Dermis microvascular lymphatic vessel endothelial cell (primary cell): ENCODE measurements at regions not wholly inside any gene's neighbourhood (a gene's known extent, or its start where the extent isn't known, plus 50 kb on each side); places are given as distances from the start of the nearest gene placed in this dataset.
"Not testable (repeated sequence)": the region's sequence is repeated elsewhere in the genome, so short reads cannot be mapped to it uniquely, and the experiment has no call there.

Experiments
- DNase-seq, 2 donors: peaks; one replicate each; pipeline versions ENCODE4 v3.0.0 to v3.0.0-alpha.2; 2010; ENCODE audit warnings: low read depth in 2 of 2

GRCh38 chr13:104522235-104523072 lies 1456.2 kb upstream of the SLC10A2 start:
- no peak for DNase-seq

DNA sequence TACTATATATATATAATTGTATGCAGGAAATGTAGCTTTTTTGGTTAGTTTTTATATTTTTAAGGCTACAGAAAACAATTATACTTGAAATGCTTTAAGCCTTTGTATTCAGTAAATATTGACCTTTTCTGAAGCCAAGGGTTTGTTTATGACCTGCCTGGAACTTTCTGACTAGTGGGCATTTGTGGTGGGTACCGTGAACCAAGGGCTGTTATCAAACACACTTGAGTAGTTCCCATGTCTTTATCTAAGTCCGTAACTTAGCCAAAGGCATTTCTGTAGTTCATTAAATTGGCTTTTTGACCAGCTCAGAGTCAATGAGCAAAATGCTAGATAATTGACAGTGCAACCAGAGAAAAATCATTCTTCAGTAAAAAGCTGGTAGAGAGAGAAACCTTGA lies 1444.2 kb upstream of the SLC10A2 start:
- DNase-seq, result no peak

GRCh38 chr13:104493502-104493901 lies 1427.3 kb upstream of the SLC10A2 start:
- not testable (repeated sequence) for DNase-seq

DNA sequence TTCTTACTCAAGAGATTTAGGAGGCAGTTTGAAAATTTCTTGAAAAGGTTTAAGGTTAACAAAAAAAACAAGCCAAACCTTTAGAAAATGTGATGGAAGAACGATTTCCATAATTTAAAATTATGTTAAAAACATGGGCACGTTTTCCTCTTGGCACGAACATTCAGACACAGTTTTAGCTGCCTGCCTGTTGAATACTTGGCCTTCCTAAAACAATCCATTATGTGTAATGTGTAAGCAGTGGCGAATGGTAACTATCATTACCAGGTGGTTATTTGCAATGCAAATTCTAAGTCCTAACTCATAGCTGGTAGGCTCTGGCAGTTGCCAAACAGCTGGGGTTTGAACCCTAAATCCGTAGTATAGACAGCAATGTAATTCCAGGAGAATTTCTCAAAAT lies 1425.7 kb upstream of the SLC10A2 start:
- DNase-seq, result no peak

- no peak for DNase-seq
Observed at GRCh38 chr13:104487006-104487405, 1420.8 kb upstream of the SLC10A2 start.

DNA sequence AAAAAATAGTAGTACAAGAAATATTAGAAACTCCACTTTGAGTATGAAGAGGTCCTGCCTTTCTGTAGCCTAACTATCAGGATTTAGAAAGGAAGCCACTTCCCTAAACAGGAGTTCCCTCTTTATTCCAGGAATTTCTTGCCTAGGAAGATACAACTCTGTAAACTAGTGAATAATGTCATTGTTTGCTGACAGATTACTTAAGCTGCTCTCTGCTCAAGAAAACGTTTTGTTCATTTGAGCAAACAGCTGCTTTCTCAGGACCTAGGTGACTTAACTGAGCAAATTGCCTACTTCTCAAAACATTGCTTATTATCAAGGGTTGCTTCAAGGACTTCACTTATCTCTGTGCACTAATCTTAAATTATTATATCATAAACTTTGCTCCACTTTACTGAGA lies 1419.4 kb upstream of the SLC10A2 start:
- DNase-seq, result no peak

DNA sequence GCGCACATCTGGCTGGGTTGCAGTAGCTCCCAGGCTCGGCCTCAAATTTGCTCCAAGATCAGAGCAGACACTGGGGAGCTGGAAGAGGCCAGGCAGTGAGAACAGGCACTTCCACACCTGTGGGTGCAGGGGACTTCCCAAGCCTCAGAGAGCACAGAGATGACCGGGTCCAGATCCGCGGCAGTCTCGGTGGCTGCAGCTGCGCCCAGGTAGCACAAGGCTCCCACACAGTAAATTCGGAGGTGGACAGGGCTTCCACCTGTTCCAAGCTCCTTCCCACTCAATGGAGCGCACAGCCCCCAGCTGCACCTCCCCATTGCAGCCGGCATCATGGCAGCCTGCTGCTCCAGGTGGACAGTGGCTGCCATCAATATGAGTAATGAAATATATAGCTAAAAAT lies 1417.4 kb upstream of the SLC10A2 start:
- no peak for DNase-seq

- DNase-seq, result no peak
Observed at GRCh38 chr13:104477261-104477660, 1411.0 kb upstream of the SLC10A2 start.

- DNase-seq, result no peak
Observed at GRCh38 chr13:104473936-104474335, 1407.7 kb upstream of the SLC10A2 start.

DNA sequence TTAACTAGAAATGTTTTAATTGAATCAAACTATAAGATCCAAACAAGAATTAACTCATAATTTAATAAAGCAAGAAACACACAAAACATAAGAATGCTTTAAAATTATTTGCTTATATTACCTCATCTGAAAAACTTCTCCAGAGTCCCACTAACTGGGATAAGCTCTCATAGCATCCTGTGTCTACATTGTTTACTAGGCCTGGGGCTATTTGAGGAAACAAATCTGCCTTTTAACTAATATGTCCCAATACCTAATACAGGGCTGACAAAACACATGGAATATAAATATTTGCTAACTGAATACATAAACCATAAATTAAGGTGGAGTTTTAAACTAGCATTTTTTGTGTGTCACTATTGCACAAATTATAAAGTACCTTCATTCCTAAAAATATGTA lies 1399.8 kb upstream of the SLC10A2 start:
- DNase-seq, result no peak

- no peak for DNase-seq
Observed at GRCh38 chr13:104461049-104461448, 1394.8 kb upstream of the SLC10A2 start.

- DNase-seq, result no peak
Observed at GRCh38 chr13:104460554-104460953, 1394.3 kb upstream of the SLC10A2 start.

- DNase-seq, result no peak
Observed at GRCh38 chr13:104450006-104450405, 1383.8 kb upstream of the SLC10A2 start.

GRCh38 chr13:104447348-104447747 lies 1381.1 kb upstream of the SLC10A2 start:
- DNase-seq, result no peak

GRCh38 chr13:104442536-104442935 lies 1376.3 kb upstream of the SLC10A2 start:
- DNase-seq, result no peak

DNA sequence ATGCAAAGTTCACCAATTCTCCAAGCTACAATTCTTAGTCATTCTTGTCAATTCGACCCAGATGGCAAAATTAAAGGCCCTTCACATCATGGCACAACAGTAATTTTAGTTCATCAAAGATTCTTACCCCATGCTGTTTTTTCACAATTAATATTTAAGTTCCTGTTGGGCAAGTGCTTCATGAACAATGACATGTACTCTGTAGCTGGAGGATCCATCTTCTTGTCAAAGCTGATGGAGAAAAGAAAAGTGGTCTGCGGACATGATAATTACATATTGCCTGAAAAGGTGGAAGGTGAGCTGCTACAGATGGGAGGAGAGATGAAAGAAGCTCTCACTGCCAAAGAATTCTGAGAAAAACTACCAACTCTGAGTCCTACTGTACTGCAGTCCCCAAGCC lies 1370.3 kb upstream of the SLC10A2 start:
- no peak for DNase-seq

- no peak for DNase-seq
Observed at GRCh38 chr13:104431895-104432294, 1365.7 kb upstream of the SLC10A2 start.

- DNase-seq, result no peak
Observed at GRCh38 chr13:104426435-104426834, 1360.2 kb upstream of the SLC10A2 start.

- DNase-seq, result no peak
Observed at GRCh38 chr13:104422668-104423067, 1356.5 kb upstream of the SLC10A2 start.

GRCh38 chr13:104416973-104417372 lies 1350.8 kb upstream of the SLC10A2 start:
- no peak for DNase-seq

DNA sequence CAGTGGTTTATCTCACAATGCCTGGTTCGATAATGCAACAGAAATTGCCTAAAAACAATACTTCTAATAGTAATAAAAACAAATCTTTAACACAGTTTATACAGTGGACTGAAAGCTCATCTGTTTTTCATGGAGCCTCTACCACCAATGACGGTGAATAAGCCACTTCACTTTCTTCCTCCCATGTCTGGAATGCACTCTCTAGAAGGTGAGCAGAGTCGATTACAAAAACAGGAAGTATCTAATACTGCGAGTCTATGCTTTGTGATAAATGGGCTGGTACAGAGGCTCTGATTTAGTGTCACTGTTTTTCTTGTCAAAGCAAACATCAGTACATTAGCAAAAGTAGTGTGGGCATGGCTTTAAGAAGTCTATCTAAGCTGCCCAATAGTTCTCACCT lies 1348.6 kb upstream of the SLC10A2 start:
- peak in 1 of 2 donors; percentile 6 for DNase-seq

DNA sequence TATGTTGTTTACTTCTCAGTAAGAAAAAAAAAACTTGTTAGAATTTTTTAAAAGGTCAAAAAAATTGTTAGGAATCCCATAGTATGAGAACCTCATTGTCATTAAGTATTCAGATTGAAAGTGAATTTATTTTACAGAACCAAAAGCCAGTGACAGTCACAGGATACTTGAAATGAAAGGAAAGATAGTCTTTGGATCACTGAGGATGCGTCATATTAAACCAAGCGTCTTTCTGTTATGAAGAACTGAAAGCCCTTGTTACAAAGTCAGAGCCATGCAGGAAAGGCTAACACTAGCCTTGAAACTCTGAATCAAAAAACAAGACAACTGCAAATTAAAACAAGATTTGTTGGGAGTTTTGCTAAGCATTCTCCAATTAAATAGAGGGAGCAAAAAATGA lies 1348.0 kb upstream of the SLC10A2 start:
- no peak for DNase-seq

DNA sequence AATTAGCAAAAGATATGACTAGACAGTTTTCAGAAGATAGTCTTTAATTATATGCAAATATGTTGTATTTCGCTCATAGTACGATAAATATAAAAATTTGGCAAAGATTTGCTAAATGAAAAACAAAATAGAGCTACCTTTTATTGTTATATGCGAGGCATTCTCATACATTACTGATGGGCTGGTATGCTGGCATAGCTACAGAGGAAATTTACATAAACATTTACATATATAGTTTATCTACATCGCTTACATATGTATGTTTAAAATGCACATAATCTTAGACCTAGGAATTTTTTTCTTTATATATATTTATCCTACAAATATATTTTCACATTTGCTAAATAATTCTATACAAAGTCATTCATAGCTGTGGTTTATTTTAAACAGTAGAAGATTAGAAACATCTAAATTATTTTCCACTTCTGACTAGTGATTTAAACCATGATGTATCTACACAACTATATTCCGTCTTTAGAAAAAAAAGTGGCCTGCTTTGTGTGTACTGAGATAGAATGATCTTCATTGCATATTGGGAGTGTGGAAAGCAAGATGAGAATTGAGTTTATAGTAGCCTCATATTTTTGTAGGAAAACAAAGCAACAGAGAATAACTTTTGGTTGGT lies 1345.0 kb upstream of the SLC10A2 start:
- no peak for DNase-seq
